Activated CD4-positive, alpha-beta T cell treated with anti-CD3 and anti-CD28 coated beads, Interleukin-10, Interleukin-2, amounts not matched to agents 100 ng/mL and 50 ng/mL, durations not matched to agents 16 hours and 8 hours (primary cell): ENCODE measurements at regions not wholly inside any gene's neighbourhood (a gene's known extent, or its start where the extent isn't known, plus 50 kb on each side); places are given as distances from the start of the nearest gene placed in this dataset.

Experiments
- DNase-seq: peaks from one replicate; pipeline ENCODE4 v3.0.0-alpha.2; 2020

DNA sequence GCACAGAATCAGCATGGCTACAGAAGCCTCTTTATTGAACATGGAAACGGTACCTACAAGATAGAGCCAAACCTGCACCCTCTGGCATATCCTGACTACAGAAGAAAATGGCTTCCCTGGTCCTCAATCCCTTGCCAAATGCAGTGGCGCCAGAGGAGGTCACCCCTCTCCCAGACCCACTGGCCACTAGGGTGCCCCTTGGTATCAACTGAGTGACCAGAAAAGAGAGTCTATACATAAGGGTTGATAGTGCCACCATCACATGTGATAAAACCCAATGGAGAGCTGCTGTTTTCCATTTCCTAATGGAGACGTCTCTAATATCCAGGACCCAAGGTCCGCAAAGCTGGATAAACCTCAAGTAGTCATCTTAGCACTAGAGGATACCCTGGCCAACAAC, 52.7 kb upstream of the ALK start:
- no peak for DNase-seq

DNA sequence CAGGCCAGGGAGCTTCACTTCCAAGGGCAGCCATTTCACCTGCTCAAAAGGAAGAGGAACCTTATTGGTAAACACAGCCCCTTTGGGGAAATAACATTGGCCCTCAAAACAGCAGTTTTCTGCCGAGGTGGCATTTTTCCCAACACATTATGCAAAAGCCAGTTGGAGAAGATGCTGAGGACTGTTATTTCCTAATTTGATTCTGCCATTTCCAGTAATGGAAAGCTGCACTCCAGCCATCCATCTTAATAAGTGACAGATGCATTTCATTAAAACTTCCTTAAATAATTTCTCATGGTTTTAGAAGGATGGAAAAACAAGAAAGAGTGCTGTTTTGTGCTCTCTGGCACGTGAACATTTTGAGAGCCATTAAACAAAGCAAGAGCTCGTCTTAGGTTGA, 55.9 kb upstream of the ALK start:
- DNase-seq: no peak

DNA sequence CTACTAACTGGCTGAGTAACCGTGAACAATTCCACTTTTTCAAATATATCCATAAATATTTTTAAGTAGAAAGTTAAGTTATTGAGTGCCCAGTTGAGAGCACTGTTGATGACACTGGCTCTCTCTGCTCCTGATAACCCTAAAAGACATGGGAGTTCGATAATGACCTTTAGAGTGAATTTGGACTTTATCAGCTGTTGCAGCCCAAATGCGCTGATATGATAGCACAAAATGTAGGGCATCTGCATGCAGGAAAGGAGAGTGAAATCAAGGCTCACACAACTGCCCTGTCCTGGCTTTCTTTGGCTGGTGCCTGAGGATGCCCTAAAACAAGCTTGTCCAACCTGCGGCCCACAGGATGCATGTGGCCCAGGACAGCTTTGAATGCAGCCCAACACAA, 60.0 kb upstream of the ALK start:
- no peak for DNase-seq

DNA sequence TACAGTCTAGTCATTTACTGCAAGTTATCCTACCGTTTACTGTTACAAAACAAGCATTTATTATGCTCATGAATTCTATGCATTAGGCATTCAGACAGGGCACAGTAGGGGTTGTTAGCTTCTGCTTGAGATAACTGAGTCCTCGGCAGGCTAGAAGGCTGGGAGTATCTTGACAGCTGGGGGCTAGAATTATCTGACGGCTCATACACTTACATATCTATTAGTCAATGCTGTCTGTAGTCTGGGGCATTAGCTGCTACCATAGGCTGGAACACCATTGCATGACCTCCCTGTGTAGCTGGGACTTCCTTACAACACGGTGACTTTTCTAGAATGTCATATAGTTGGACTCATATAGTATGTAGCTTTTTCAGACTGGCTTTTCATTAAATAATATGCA, 61.9 kb upstream of the ALK start:
- no peak for DNase-seq

DNA sequence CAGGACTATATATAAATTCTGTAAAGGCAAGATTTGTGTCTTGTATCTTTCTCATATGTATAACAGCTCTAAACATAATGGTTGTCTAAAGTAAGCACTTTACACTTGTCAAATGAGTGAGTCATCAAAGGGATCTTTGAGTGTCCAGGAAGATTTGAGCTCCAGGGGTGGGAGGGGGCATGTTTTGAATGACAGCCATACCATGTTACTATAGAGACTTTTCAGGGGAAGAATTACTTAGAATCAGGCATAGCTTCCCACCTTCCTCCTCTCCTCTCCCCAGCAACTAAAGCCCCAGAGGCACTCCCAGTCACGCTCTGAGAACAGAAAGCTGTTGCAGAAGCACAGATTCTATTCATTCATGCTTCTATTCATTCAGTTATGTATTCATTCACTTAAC, 65.8 kb upstream of the ALK start:
- no peak for DNase-seq

DNA sequence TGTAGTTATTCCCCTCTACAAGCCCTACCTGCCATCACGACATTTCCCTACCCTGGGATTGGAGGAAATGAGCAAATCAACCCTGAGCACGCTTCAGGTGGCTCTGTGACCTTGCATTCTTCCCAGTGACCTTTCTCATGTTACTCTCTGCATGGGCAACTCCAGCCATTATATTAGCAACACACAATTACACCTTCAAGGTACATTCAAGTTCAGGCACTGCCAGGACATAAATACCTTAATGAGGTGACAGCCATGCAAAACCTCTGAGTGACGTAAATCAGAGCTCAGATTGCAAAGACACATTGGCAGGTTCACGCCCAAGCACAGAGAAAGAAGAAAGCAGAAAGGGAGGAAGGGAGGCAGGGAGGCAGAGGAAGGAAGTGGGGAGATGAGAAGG, 68.7 kb upstream of the ALK start:
- no peak for DNase-seq

DNA sequence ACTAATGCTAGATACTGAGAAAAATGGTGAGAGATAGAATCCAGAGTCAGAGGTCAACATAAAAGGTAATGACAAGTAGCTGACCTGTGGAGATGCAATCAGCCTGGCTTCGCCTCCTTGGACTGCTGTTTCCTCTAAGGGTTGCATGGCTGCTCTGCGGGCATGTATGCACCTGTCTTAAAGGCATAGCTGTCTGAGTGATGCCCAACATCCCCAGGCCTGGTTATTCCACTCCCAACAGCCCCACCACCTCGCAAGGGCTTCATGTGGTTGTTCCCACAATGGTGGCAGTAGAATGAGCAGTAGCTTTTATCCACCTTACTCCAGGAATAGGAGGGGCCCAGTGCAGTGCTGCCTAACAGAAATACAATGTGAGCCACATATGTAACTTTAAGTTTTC, 69.7 kb upstream of the ALK start:
- no peak for DNase-seq

DNA sequence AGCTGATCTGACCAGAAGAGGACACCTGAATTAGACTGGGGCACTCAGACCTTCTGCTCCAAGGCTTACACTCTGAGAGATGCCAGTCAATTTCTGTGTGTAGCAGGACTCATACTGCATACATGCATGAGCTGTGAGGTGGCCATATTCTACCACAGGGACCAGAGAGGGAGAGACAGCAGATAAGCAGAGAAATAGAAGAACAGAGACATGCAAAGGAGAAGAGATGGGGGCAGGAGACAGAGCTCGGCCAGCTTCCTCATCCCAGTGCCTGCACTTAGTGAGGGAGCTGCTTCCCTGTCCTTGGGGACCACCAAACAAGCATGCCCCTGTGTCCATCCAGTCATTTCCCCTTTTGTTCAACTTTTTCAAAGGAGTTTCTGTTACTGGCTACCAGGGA, 73.9 kb upstream of the ALK start:
- DNase-seq: no peak

DNA sequence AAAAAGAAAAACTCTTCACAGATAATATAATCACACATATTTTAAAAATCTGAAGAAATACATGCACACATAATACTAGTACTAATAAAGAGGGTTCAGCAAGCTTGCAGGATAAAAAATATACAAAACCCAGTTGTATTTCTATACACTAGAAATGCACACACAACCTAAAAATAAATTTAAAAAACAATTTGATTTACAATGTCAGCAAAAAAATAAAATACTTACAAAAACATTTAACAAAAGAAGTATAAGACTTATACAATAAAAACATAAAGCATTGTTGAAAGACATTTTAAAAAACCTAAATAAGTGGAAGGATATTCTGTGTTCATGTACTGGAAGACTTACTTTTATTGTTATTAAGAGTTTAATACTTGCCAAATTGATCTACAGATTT, 81.7 kb upstream of the ALK start:
- no peak for DNase-seq

DNA sequence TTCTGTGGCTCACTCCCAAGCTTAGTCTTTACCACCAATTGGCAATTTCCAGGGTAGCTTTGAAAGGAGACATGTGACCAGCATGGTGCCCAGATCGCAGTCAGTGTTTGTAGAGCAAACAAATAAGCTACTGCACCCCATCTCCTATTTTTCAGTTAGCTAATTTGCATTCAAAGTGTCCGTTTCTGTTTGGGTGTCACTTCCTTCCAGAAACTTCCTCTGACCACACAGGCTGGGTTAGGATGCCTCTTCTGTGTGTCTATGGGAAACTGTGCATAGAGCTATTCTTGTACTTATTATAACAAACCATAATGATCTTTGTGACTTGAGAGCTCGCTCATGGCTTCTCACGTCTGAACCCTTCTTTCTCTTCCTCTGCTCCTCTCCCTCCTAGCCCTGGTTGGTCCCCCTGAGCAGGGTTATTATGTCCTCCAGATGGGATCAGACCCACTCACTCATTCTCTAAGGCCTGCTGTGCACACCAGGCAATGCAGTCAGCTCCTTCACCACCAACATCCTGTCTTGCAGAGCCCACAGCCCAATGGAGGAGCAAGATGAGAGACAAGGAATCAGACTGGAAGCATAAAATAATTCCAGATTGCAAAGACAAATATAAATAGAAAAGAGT, 101.2 kb upstream of the ALK start:
- no peak for DNase-seq

DNA sequence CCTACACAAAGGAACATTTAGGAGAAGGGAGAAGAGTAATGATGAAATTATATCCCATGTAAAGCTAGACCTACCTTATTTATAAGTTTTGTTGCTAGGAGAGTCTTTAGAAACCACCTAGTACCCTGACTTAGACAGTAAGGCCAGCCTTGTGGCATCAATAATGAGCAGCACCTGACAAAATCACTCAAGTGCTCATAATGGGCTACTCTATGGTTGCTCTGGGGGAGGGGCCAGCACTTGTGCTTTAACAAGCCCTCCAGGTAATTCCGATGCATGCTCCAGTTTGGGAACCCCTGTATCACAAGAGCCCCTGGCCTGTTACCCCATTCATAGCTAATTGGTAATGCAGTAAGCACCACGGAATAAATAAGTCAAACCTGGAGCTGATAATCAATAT, 102.9 kb upstream of the ALK start:
- DNase-seq: no peak

DNA sequence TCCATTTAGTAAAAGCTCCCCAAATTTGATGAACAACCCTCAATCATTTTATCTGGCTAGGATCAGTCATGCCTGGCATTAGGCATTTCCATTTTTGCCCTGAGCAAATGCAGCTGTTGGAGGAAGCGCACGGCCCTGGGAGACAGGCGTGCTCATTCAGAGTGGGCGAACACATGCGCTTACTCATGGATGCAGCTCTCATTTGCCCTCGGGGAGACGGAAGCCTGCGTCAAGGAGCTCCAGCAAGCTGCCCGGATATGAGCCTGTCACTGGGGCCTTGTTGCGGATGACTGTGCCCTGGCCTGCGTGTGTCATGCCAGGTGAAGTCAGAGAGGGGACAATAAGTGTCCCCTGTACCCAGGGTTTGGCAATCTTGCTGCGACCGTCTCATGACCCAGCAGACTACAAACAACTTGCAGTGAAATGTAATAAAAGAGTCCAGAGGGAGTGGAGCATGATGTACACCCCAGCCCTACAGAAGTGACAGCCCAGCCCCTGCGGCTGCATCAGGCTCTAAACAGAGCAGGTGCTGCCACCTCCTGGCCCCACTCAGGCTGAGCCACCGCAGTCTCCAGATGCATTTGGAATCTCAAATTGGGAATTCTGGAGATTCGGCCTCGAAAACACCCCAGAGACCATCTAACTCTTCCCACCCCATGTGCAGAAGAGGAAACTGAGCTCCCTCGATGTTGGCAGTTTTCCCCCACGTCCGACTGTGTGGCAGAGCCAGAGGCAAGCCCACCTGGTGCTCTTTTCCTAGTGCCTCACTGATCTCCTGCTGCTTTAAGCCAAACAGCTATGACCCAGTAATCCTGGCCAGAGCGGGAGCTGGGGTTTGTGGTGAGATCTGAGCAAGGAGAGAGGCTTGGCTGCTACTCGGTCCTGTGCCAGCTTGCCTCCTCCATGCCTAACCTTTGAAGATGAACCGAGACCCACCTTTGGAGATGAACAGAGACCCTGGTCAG, 105.0 kb upstream of the ALK start:
- peak; percentile 3 for DNase-seq

DNA sequence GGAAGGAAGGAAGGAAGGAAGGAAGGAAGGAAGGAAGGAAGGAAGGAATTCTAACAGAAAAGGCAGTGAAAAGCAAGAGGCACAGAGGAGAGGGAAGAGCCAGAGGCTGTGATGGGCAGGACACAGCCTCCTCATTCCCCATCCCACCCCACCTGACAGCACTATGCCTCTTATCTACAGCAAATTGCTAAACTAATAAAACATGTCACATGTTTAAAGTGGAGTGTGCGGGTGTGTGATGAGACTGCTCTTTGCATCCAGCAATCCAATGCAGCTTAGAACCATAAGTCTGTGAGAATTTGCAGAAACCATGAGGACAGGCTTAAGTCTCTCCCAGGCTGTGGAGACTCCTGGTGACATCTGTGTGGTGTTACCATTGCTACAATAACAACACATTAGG, 108.4 kb upstream of the ALK start:
- DNase-seq: no peak

DNA sequence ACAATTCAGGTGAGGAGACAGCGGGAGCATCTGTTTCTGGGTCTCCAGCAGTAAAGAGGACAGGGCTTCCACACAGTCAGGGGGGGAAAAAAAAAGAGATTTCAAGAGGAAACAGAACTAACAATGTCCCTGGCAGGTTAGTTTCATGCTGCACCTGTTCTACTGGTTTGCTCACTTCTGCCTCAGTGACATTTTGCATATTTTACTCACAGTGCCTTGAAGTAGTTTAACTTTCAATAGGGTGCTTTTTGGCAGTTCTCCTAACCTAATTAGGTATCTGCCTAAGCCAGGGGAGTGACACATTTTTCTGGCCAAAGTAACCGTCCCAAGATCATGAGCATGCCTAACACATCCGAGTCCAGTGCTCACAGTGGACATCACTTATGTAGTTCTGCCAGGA, 109.0 kb upstream of the ALK start:
- DNase-seq: no peak

DNA sequence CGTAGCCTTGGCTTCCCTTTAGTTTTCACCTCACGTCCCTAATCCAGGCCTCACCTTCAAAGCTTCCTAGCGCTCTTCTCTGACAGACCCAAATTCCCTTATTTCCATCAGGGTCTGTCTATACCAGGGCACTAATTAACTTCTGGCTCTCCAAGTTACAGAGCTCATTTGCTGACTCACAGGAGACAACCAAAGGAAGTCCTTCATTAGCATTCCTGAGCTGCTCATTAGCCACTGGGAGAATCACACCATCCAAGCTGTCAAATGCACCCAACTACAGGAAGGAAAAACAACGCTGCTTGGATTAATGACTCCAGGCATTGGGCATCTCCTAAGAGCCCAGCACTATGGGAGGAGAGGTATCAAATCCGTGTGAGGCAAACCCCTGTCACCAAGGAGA, 109.8 kb upstream of the ALK start:
- DNase-seq: no peak

DNA sequence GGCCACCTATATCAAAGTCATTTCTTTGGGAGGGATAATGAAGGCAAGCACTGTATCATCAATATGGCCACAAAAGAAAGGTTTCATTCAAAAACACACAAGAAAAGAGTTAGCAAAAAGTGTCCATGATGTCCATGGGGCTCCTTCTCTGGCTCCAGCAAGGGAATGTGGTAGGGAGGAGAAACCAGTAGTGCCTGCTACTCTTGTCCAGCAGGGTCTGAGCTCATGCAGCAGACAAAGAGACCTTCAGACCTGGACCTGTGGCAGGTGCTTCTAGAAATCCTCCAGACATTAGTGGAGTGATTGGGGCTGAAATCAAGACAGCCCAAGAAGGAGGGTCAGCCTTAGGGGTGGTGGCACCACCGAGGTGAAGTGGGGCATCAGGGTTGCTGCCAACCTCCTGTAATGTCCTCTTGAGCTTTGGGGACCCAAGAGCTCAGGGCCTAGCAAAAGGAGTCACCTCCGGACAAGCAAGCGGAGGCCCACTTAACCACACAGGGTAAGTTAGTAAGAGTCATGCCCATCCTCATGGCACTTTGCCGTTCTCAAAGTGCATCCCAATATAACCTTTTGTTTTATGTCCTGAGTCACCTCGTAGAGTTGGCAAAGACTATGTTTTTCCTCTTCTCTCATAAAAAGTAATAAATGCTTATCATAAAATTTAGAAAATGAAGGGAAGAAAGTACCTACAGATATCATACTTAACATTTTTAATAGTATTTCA, 112.6 kb upstream of the YPEL5 start:
- DNase-seq: no peak

DNA sequence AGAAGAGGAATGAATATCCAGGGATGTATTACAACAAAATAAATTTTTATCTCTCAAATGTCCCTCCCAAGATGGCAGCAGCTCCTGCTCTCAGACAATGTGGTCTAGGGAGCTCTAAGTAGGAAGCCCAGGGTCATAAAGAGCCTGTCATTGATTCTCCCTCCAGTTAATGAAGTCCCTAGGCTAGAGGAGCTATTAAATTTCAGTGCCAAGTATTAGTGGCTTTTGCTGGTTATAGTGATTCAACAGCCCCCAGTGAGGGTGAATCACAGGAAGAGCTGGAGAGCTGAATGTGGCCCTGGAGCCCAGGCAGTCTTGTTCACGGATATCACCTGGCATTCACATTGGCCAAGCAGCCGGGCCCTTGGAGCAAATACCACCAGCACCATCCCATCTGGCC, 109.8 kb upstream of the YPEL5 start:
- no peak for DNase-seq

DNA sequence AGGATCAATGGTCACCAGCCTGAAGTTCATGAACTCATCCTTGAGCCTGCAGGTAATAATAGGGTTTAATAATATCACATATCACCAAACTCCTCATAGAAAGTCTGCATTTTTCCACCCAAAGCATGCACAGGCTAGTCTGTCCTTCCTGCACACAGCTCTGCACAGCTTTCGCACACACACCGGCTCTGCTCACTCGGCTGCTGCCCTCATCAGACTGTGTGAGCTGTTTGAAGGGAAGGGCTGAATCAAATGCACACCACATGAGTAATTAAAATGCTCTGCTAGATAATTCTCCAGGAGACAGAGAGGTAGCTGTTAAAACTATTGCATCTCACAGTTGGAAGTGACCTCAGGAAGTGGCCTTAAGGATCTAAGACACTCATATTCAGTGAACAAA, 108.4 kb upstream of the YPEL5 start:
- DNase-seq: no peak

DNA sequence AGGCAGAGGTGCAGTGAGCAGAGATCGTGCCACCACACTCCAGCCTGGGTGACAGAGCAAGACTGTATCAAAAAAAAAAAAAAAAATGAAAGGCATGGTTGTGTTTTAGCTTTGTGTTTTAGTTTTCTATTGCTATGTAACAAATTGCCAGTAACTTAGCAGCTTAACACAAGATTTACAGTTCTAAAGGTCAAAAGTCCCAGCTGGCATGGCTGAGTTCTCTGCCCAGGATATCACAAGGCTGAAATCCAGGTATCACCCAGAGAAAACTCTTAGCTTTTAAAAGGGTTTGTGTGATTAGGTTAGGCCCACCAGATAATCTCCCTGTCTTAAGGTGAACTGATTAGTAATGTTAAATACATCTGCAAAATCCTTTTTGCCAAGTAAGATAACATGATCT, 107.7 kb upstream of the YPEL5 start:
- DNase-seq: no peak

DNA sequence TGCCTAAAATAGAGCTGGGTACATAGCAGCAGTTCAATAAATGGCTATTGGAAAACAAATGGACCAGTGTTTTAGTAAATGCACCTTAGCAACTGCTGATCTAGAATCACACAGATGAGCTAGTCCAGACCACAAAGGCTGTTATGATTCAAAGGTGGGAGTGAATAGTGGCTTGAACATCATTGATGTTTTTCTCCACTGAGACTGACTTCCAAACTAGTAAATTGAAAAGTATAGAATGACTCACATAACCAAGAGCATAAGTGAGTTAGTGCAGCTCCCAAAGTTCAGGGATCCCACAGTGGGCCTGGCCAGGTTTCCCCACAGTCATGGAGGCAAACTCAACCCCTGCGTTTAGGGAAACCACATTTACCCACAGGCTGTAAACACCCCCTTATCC, 106.7 kb upstream of the YPEL5 start:
- DNase-seq: peak; percentile 61

DNA sequence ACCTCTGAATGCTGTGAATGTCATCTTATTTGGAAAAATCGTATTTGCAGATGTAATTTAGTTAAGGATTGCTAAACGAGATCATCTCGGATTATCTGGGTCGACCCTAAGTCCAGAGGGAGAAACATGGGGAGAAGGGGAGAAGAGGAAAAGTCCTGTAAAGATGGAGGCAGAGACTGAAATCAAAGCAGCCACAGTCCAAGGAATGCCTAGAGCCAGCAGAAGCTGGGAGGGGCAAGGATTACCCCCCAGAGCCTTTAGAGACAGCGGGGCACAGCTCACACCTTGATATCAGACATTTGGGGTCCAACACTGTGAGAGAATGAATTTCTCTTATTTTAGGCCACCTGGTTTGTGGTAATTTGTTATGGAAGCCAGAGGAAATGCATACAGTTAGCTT, 104.9 kb upstream of the YPEL5 start:
- no peak for DNase-seq

DNA sequence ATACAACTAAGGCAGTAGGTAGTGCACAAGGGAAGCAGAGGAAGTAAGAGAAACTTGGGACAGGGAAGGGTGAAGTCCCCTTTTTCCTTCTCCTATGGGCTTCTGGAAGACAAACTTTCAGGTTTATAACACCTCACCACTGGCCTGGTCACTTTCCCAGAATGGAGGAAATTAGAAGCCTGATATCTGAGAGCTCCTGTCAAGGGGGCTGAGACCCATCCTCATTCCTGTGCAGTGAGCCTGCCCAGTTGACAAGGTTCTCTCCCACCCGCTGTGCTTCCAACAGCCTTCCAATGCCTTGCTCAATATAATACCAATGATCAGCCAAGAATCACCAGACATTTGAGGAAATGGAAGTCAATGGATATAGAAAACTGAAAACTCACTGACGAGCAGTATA, 100.4 kb upstream of the YPEL5 start:
- DNase-seq: no peak

DNA sequence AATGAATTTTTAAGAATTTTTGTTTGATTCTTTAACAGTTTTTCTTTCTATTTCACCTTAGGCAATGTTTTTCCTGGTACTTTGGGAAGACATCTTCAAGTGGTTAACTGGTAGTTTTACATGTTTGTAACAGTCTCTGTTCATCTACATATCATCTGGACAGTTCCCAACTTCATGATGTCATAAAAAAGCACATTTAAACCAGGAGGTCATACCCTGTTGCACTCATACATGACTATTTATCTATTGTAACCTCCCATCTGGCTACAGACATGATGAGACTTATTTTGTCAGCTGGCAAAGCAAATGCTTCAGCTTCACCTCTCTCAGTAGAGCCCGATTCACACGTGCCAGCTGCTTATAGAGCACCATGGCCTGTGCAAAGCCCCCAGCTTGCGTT, 99.8 kb upstream of the YPEL5 start:
- no peak for DNase-seq

DNA sequence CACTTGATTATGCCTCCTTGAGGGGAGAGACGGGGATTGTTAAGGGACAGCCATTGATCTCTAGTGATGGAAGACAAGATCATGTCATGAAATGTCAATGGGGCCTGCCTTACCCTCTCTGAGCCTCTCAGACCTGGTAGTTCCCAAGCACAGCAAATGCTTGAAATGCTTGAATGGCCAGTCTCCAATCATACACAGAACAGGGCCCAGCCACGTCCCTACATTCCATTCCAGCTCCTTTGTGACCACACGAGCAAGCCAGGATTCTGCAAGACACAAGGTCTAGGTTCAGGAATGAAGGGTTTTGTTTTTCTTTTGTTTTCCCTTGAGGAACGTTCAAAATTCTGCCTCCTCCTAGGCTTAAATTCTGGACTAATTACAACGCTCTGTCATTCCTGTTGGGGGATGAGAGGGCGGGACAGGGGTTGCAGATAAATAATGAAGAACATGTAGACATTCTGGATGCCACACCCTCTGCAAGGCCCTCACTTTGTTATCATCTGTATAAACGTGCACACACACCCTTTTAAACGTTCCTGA, 98.1 kb upstream of the YPEL5 start:
- DNase-seq: no peak
